Fibroblast of peridontal ligament (primary cell): ENCODE measurements at regions not wholly inside any gene's neighbourhood (a gene's known extent, or its start where the extent isn't known, plus 50 kb on each side); places are given as distances from the start of the nearest gene placed in this dataset.
"Not testable (repeated sequence)": the region's sequence is repeated elsewhere in the genome, so short reads cannot be mapped to it uniquely, and the experiment has no call there.

Experiments used
- DNase-seq: peaks from one replicate; pipeline ENCODE4 v3.0.0-alpha.2; 2010; ENCODE audit errors: extremely low read depth

GRCh38 chr7:25665903-25666670 lies 437.8 kb upstream of the NPVF start:
- DNase-seq = no peak

- DNase-seq = no peak
These were observed 438.4 kb upstream of the NPVF start for GRCh38 chr7:25666671-25667060.

GRCh38 chr7:25669281-25669781 lies 441.0 kb upstream of the NPVF start:
- DNase-seq = no peak

GRCh38 chr7:25669961-25670841 lies 441.9 kb upstream of the NPVF start:
- DNase-seq = no peak

- no peak for DNase-seq
These were observed 442.8 kb upstream of the NPVF start for GRCh38 chr7:25671111-25671510.

GRCh38 chr7:25672496-25672895 lies 444.2 kb upstream of the NPVF start:
- no peak for DNase-seq

- DNase-seq = no peak
These were observed 447.6 kb upstream of the NPVF start for GRCh38 chr7:25675789-25676474.

GRCh38 chr7:25677595-25677994 lies 449.3 kb upstream of the NPVF start:
- DNase-seq = no peak

- no peak for DNase-seq
These were observed 449.9 kb upstream of the NPVF start for GRCh38 chr7:25678215-25678614.

GRCh38 chr7:25680636-25681035 lies 452.4 kb upstream of the NPVF start:
- no peak for DNase-seq

GRCh38 chr7:25684360-25684759 lies 456.1 kb upstream of the NPVF start:
- DNase-seq = no peak

GRCh38 chr7:25686493-25686892 lies 458.2 kb upstream of the NPVF start:
- DNase-seq = no peak

GRCh38 chr7:25694211-25694610 lies 457.8 kb upstream of the NFE2L3 start:
- DNase-seq = no peak

GRCh38 chr7:25694699-25695098 lies 457.3 kb upstream of the NFE2L3 start:
- DNase-seq = no peak

GRCh38 chr7:25696571-25696970 lies 455.4 kb upstream of the NFE2L3 start:
- no peak for DNase-seq

- DNase-seq = no peak
These were observed 453.4 kb upstream of the NFE2L3 start for GRCh38 chr7:25698451-25699113.

- not testable (repeated sequence) for DNase-seq
These were observed 451.9 kb upstream of the NFE2L3 start for GRCh38 chr7:25700141-25700540.

GRCh38 chr7:25704413-25704812 lies 447.6 kb upstream of the NFE2L3 start:
- DNase-seq = no peak

- no peak for DNase-seq
These were observed 445.2 kb upstream of the NFE2L3 start for GRCh38 chr7:25706764-25707163.

- no peak for DNase-seq
These were observed 444.0 kb upstream of the NFE2L3 start for GRCh38 chr7:25707768-25708620.

- DNase-seq = no peak
These were observed 441.0 kb upstream of the NFE2L3 start for GRCh38 chr7:25710959-25711358.
